Endothelial cell of umbilical vein (primary cell): ENCODE measurements at regions not wholly inside any gene's neighbourhood (a gene's known extent, or its start where the extent isn't known, plus 50 kb on each side); places are given as distances from the start of the nearest gene placed in this dataset.

Experiments used
- BruUV-seq: library from RNA; stranded (reverse); fragments of 400-500 nt; replicated peaks from 2 replicates; lab custom pipeline; 2021; lab: Mats Ljungman, UMichigan
- CTCF ChIA-PET: fragments of 300-600, 350-600 bp; sonication (Branson Sonifier 250); formaldehyde crosslinking; loops from one replicate; lab custom pipeline; 2021; ENCODE audit warnings: antibody characterized with exemption, inconsistent platforms; lab: Charles Lee
- POLR2A ChIA-PET: fragments of 300-600, 350-600 bp; sonication (Branson Sonifier 250); formaldehyde crosslinking; loops from one replicate; lab custom pipeline; 2021; ENCODE audit warnings: antibody characterized with exemption, inconsistent platforms; lab: Charles Lee
- DNase-seq: peaks from one replicate; pipeline ENCODE4 v3.0.0-alpha.2; 2011; ENCODE audit warnings: low read depth, low spot score
- FAIRE-seq: peaks from 2 replicates; lab custom pipeline; 2011; peaks lifted over from hg19 to GRCh38; lab: Jason Lieb, UNC
- H2AFZ ChIP-seq: 2 replicates; pipeline ENCODE4 v1.6.0; 2012; ENCODE audit warnings: low read depth, low read length, control low read depth, inconsistent platforms
- H3K27ac ChIP-seq: 2 replicates; pipeline ENCODE4 v1.5.1; 2011; ENCODE audit warnings: low read depth, mild to moderate bottlenecking, control low read depth, low read length, moderate library complexity; ENCODE audit not compliant: insufficient read depth
- H3K27me3 ChIP-seq, 2 experiments: 2 replicates each; pipeline versions ENCODE4 v1.6.0 to v1.6.1; 2011; ENCODE audit warnings: low read length in 2 of 2, mixed read lengths in 1 of 2; ENCODE audit not compliant: control insufficient read depth in 2 of 2, insufficient read depth in 2 of 2
- H3K36me3 ChIP-seq, 2 experiments: 2 replicates in 1 of 2; 3 replicates in 1 of 2; pipeline ENCODE4 v1.5.1; 2011; ENCODE audit warnings: low read length in 2 of 2, mild to moderate bottlenecking in 1 of 2, moderate library complexity in 1 of 2; ENCODE audit not compliant: control insufficient read depth in 2 of 2, insufficient read depth in 2 of 2; ENCODE audit errors: extremely low read depth in 1 of 2
- H3K4me1 ChIP-seq: 3 replicates; pipeline ENCODE4 v1.5.1; 2011; ENCODE audit warnings: mild to moderate bottlenecking, low read length; ENCODE audit not compliant: control insufficient read depth, insufficient read depth; ENCODE audit errors: extremely low read depth
- H3K4me2 ChIP-seq: 2 replicates; pipeline ENCODE4 v1.6.1; 2011; ENCODE audit warnings: low read length, control low read depth, mixed read lengths; ENCODE audit not compliant: insufficient read depth
- H3K4me3 ChIP-seq, 3 experiments: fragments of 200-600 bp in 1 of 3; sonication (generic), shearing (Covaris generic) in 1 of 3; replicated peaks in 1 of 3; 2 replicates each; pipeline ENCODE4 v1.5.1; 2011 to 2016; ENCODE audit warnings: control low read depth in 3 of 3, low read length in 3 of 3, mild to moderate bottlenecking in 2 of 3, inconsistent platforms in 1 of 3, low read depth in 1 of 3, moderate library complexity in 1 of 3; ENCODE audit not compliant: insufficient read depth in 1 of 3
- H3K79me2 ChIP-seq: 2 replicates; pipeline ENCODE4 v1.6.0; 2012; ENCODE audit warnings: low read length, inconsistent platforms; ENCODE audit not compliant: control insufficient read depth, insufficient read depth
- H3K9ac ChIP-seq: replicated peaks from 2 replicates; pipeline ENCODE3; 2011; ENCODE audit warnings: low read length, control low read depth; ENCODE audit not compliant: insufficient read depth; ENCODE audit errors: extremely low read depth
- H3K9me1 ChIP-seq: replicated peaks from 3 replicates; pipeline ENCODE4 v1.6.0; 2011; ENCODE audit warnings: mild to moderate bottlenecking, low read length; ENCODE audit not compliant: control insufficient read depth, insufficient read depth; ENCODE audit errors: extremely low read depth
- H3K9me3 ChIP-seq: replicated peaks from 2 replicates; pipeline ENCODE4 v1.5.1; 2012; ENCODE audit warnings: low read length, inconsistent platforms; ENCODE audit not compliant: control insufficient read depth, insufficient read depth
- H4K20me1 ChIP-seq: replicated peaks from 2 replicates; pipeline ENCODE3; 2011; ENCODE audit warnings: mild to moderate bottlenecking, low read length; ENCODE audit not compliant: control insufficient read depth, insufficient read depth; ENCODE audit errors: extremely low read depth
- EZH2 ChIP-seq: IDR thresholded peaks from 2 replicates; pipeline ENCODE4 v1.6.1; 2012; ENCODE audit warnings: borderline replicate concordance, low read depth, mild to moderate bottlenecking, moderate library complexity, low read length, inconsistent platforms; ENCODE audit not compliant: severe bottlenecking
- FOS ChIP-seq: IDR thresholded peaks from 2 replicates; pipeline ENCODE4 v1.6.1; 2011; ENCODE audit warnings: mild to moderate bottlenecking, low read length, moderate library complexity, borderline replicate concordance; ENCODE audit not compliant: insufficient read depth
- GATA2 ChIP-seq: IDR thresholded peaks from 2 replicates; pipeline ENCODE4 v1.7.0; 2011; ENCODE audit warnings: low read depth, mild to moderate bottlenecking, moderate library complexity, mixed read lengths, low read length; ENCODE audit not compliant: insufficient read length, insufficient read depth
- JUN ChIP-seq: IDR thresholded peaks from 2 replicates; pipeline ENCODE4 v1.6.1; 2011; ENCODE audit warnings: borderline replicate concordance, low read depth; ENCODE audit not compliant: insufficient read length, insufficient read depth
- MYC ChIP-seq: IDR thresholded peaks from one replicate; pipeline ENCODE4 v1.6.1; 2011; ENCODE audit warnings: mild to moderate bottlenecking, low read depth, low read length
- POLR2A ChIP-seq: IDR thresholded peaks from 2 replicates; pipeline ENCODE4 v1.6.1; 2012; ENCODE audit warnings: low read depth, mild to moderate bottlenecking, control low read depth, low read length
- POLR2AphosphoS5 ChIP-seq: IDR thresholded peaks from 2 replicates; pipeline ENCODE4 v1.6.1; 2012; ENCODE audit warnings: low read depth, mild to moderate bottlenecking, control low read depth, low read length, moderate library complexity; ENCODE audit not compliant: insufficient read depth
- dilution Hi-C: fragments of 300-500 bp; cut with MboI; formaldehyde crosslinking; loops from one replicate; pipeline ENCODE4 v1.15.0; 2019; ENCODE audit warnings: low sequenced_read_pairs; ENCODE audit not compliant: extremely low pct_ligation_motif_present
- intact Hi-C: fragments of 100-400 bp; cut with micrococcal nuclease; formaldehyde crosslinking; loops from one replicate; pipeline ENCODE4 v1.10.0; 2022
- TF ChIP-seq, protein P1 (sequence below), 2 donors: IDR thresholded peaks; 1 replicate in 1 of 2; 2 replicates in 1 of 2; pipeline ENCODE4 v1.5.1; 2011; ENCODE audit warnings: low read length in 2 of 2, mild to moderate bottlenecking in 2 of 2, moderate library complexity in 2 of 2, control low read depth in 1 of 2, inconsistent platforms in 1 of 2, low read depth in 1 of 2; ENCODE audit not compliant: insufficient read depth in 1 of 2; ENCODE audit errors: extremely low read depth in 1 of 2
- TF ChIP-seq, protein P2 (sequence below): IDR thresholded peaks from 2 replicates; pipeline ENCODE4 v1.6.1; 2011; ENCODE audit not compliant: insufficient read depth, insufficient read length

GRCh38 chr11:25350899-25351803 is 854.3 kb downstream of the LUZP2 start:
- BruUV-seq: no TSS peak
- H2AFZ ChIP-seq: no peak overlapping the region
- FAIRE-seq: no peak
- intact Hi-C loops (no loop called here), dilution Hi-C loops (no loop called here)
- TF ChIP-seq MYC (no peak), EZH2 (no peak), FOS (no peak), POLR2AphosphoS5 (no peak), JUN (no peak), POLR2A (no peak), GATA2 (no peak)
- TF ChIP-seq, protein P1, sequence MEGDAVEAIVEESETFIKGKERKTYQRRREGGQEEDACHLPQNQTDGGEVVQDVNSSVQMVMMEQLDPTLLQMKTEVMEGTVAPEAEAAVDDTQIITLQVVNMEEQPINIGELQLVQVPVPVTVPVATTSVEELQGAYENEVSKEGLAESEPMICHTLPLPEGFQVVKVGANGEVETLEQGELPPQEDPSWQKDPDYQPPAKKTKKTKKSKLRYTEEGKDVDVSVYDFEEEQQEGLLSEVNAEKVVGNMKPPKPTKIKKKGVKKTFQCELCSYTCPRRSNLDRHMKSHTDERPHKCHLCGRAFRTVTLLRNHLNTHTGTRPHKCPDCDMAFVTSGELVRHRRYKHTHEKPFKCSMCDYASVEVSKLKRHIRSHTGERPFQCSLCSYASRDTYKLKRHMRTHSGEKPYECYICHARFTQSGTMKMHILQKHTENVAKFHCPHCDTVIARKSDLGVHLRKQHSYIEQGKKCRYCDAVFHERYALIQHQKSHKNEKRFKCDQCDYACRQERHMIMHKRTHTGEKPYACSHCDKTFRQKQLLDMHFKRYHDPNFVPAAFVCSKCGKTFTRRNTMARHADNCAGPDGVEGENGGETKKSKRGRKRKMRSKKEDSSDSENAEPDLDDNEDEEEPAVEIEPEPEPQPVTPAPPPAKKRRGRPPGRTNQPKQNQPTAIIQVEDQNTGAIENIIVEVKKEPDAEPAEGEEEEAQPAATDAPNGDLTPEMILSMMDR (IDR thresholded peaks at IDR 0.05; ENCODE audit: extremely low read depth in 1 of 2, insufficient read depth in 1 of 2, low read depth in 1 of 2, low read length in 2 of 2): no peak
- TF ChIP-seq, protein P2, sequence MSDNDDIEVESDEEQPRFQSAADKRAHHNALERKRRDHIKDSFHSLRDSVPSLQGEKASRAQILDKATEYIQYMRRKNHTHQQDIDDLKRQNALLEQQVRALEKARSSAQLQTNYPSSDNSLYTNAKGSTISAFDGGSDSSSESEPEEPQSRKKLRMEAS: no peak
- H3K4me3 ChIP-seq: no peak overlapping the region
- no peaks in the 10 kb centered on the region for H3K27me3 ChIP-seq
- ChIA-PET POLR2A (no interaction called here), CTCF (no interaction called here)
- H3K9me1 ChIP-seq: no peaks in the 10 kb centered on the region
- H3K4me2 ChIP-seq: no peak overlapping the region
- no peaks in the 10 kb centered on the region for H3K4me1 ChIP-seq
- no peak overlapping the region for H3K9ac ChIP-seq
- H3K79me2 ChIP-seq: no peaks in the 10 kb centered on the region
- no peaks in the 10 kb centered on the region for H3K36me3 ChIP-seq
- no peak overlapping the region for H3K27ac ChIP-seq
- no peaks in the 10 kb centered on the region for H4K20me1 ChIP-seq
- no peak for DNase-seq
- peaks cover 3% of the 10 kb centered on the region for H3K9me3 ChIP-seq
